GM19240 (cell line): ENCODE measurements at regions not wholly inside any gene's neighbourhood (a gene's known extent, or its start where the extent isn't known, plus 50 kb on each side); places are given as distances from the start of the nearest gene placed in this dataset.
"Not testable (repeated sequence)": the region's sequence is repeated elsewhere in the genome, so short reads cannot be mapped to it uniquely, and the experiment has no call there.

ENCODE experiments used
- DNase-seq: peaks from one replicate; pipeline ENCODE4 v3.0.0; 2011; ENCODE audit warnings: low spot score; ENCODE audit not compliant: insufficient read length

- no peak for DNase-seq
Measured at GRCh38 chr11:86148345-86148747, 79.5 kb upstream of the PICALM start.

GRCh38 chr11:86147004-86147403 is 78.1 kb upstream of the PICALM start:
- no peak for DNase-seq

DNA sequence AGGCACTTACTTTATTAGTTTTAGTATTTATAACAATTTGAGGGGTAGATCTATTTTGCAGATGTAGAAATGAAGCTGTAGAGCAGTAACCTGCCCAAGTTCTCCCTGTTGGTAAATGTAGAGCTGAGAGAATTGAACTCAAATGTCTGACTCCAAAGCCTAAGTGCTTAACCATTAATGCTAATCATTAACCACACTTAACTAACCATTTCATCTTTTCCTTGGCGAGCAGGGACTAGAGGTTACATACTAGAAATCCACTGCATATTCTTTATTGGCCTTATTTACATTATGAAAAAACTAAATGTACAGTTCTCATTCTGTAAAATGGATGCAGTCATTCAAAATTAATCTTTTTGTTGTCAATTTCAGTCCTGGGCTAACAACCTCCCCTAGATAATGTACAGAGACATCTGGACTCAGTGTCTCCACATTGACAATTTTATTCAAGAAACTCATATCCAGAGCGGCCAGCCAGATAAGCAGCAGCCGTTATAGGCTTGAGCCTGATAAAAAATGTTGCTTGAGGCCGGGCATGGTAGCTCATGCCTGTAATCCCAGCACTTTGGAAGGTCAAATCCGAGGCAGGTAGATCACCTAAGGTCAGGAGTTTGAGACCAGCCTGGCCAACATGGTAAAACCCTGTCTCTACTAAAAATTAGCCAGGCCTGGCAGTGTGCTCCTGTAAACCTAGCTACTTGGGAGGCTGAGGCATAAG is 76.7 kb upstream of the PICALM start:
- no peak for DNase-seq

- no peak for DNase-seq
Measured at GRCh38 chr11:86144846-86145245, 76.0 kb upstream of the PICALM start.

DNA sequence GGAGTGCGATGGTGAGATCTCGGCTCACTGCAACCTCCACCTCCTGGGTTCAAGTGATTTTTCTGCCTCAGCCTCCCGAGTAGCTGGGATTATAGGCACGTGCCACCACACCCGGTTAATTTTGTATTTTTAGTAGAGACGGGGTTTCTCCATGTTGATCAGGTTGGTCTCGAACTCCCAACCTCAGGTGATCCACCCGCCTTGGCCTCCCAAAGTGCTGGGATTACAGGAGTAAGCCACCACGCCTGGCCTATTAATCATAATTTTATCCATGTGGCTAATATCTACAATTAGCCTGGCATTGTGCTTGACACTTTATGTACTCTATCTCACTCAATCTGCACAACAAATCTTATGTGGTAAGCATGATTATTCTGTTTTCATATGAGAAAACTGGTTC is 75.2 kb upstream of the PICALM start:
- not testable (repeated sequence) for DNase-seq

DNA sequence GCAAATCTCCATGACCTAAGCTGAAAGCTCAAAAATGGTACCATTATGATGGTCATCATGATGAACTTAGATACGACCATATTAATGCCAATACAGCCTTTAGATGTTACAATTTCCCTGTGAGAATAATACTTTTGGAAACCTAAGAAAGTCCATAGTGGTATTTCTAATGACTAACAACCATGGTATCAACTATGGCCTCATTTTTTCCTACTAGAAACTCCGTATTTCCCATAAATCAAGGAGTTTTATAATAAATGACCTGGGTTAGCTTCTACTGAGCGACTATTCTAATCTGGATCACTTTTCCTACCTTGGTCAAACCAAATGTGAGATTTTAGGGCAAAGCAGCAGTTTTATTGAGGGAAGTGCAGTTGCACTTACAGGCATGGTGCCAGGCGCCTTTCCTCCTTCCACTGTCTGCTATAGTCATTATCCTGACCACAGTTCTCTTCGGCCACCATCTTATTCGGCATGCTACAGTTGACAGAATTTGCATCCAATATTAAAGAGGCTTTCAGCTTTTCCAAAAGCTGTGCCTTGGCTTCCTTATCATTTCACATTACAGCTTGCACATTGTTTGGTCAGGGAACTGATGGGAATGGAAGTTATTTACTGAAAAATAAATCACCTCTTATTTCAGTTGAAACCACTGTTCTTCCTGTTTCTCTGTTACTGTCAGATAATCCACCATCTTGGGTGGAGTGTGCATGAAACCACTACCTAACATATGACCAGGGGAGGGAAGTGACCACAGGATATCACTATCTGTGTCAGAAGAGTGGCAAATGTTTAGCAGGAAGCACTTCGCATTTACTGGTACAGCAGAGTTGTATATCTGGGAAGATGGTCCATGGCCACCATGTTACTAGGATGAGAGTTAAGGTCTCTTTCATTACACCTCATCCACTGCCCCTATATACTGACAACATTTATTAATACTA is 74.5 kb upstream of the PICALM start:
- DNase-seq = no peak

GRCh38 chr11:86142170-86142569 is 73.3 kb upstream of the PICALM start:
- no peak for DNase-seq

DNA sequence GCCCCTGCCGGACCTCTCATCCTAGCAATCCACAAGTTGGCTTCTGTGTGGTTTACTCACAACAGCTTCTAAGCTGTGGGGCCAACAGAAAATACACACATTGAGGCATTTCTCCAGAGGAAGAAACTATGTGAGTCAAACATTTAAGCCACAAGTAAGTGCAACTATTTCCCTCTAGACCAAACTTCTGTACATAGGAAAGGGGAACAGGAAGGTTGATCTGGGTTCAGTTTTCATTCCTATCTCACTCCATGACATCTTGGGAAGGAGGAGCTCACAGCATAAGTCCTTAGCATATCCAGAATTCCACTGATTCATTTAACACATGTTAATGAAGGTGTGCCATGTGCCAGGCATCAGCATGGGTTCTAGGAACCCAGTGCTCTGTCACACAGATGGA is 72.8 kb upstream of the PICALM start:
- DNase-seq = no peak

DNA sequence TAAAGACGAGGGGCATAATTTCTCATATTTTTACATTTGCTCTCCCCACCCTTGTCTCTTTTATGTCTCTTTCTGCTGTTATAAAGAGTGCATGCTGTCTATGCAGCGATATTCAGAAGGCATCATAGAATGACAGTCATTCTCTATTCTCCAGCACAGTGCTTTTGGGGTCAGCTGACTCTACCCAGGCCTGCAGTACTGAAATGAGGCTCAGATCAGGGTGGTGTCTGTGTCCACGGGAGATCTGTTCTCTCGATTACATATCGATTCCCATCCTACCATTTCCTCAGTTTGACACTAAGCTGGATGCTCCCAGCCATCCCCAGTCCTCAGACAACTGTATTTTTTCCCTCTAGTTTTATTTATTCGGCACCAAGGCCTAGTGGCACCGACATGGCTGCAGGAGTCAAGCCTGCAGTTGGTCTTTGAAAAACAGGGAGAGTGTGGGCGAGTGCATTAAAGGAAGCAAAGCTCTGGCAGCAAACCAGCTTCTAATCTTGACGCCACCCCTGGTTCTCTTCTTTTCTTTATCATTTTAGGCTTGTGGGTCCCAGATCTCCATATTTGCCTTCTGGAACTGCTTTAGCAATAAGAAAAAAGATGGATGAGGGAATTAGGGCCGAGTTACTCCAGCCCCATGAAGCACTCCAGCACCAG is 71.6 kb upstream of the PICALM start:
- no peak for DNase-seq

DNA sequence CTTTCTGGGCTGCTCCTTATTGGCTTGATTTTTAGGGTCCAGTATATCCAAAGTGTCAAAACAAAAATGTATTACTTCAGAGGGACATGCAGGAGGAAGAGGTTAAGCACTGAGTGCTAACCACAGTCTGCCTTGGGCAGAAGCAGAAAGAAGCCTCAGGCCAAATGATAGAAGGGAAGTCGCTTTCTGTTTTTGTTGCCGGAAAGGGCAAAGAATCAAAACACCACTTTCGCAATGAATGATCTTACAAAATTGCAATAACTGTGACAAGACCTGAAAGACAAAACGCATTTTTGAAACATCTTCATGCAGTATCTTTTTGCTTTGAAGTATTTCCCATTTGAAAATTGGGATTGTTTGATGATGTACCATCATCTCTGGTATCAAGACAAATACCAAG is 70.1 kb upstream of the PICALM start:
- peak; percentile 42 for DNase-seq

GRCh38 chr11:86136538-86136937 is 67.7 kb upstream of the PICALM start:
- no peak for DNase-seq

DNA sequence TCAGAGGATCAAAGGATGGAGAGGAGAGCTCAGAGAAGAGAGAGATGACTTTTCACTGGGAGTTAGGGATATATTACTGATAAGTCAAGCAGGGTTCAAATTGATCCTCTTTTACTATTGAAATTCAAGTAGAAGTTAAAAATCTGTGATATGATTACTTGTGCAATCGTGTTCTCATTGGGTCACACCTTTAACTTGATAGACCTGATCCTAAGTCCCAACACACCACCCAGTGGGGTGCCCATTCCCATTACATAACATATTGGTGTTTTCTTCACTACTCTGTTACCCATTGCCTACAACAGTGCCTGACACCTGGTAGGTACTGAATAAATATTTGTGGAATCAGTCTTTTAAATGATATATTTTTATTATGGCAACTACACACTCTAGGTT is 66.4 kb upstream of the PICALM start:
- DNase-seq = no peak

- no peak for DNase-seq
Measured at GRCh38 chr11:86134580-86135318, 65.9 kb upstream of the PICALM start.

GRCh38 chr11:86132667-86133249 is 63.9 kb upstream of the PICALM start:
- no peak for DNase-seq

DNA sequence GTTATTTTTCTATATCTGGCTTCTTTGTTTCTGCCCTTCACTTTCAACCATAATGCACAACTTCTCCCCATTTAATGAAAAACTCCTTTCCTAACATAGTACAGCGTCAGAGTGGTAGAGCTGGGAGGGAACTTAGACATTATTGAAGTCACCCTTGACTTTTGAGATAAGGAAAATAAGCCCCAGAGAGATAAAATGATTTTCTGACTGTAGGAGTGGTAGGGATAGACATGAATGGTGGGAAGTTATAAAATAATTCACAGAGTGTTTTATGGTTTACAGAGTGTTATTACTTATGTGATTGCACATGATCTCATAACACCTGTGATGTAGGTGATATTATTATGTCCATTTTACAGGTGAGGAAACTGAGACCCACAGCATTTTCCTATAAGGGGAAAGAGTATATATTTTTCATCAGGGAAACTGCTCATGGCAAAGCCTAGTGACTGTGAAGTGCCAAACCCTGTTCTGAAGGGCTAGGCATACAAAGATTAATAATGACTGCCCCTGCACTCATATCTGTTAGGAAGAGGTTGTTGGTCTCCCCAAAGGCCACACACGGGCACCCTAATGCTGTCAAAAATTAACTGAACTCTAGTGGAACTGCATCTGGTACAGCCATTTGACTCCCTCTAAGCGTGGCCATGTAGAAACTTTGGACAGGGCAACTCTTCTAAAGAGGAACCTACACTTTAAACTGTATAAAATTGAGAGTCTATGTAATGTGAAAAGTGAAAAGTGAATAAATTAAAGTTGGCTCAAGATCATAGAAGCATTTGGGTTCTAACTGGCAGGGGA is 61.1 kb upstream of the PICALM start:
- DNase-seq = no peak

- DNase-seq = no peak
Measured at GRCh38 chr11:86128914-86129313, 60.0 kb upstream of the PICALM start.

DNA sequence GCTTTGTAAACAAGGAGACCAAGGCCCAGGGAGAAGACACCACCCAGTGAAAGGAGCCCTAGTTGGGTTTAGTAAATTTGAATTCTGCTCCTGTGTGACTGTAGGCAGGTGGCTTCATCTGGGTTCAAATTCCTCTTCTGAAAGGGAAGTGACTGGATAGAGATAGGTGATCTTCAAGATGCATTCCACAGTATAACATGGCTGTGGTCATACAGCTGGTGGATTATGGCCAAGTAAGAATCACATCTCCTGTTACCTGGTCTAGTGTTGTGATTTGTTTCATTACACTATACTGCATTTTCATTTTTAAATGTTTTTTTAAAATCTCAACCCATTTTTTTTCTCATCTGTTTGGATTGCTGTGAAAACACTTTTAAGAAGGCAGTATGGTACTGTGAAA is 58.0 kb upstream of the PICALM start:
- no peak for DNase-seq

- DNase-seq = no peak
Measured at GRCh38 chr11:86124251-86125233, 55.7 kb upstream of the PICALM start.

- DNase-seq = no peak
Measured at GRCh38 chr11:86122773-86123172, 53.9 kb upstream of the PICALM start.
